ENCODE measurements at regions not wholly inside any gene's neighbourhood (a gene's known extent, or its start where the extent isn't known, plus 50 kb on each side); places are given as distances from the start of the nearest gene placed in this dataset.

- TF ChIP-seq, protein P1, sequence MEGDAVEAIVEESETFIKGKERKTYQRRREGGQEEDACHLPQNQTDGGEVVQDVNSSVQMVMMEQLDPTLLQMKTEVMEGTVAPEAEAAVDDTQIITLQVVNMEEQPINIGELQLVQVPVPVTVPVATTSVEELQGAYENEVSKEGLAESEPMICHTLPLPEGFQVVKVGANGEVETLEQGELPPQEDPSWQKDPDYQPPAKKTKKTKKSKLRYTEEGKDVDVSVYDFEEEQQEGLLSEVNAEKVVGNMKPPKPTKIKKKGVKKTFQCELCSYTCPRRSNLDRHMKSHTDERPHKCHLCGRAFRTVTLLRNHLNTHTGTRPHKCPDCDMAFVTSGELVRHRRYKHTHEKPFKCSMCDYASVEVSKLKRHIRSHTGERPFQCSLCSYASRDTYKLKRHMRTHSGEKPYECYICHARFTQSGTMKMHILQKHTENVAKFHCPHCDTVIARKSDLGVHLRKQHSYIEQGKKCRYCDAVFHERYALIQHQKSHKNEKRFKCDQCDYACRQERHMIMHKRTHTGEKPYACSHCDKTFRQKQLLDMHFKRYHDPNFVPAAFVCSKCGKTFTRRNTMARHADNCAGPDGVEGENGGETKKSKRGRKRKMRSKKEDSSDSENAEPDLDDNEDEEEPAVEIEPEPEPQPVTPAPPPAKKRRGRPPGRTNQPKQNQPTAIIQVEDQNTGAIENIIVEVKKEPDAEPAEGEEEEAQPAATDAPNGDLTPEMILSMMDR (conservative IDR thresholded peaks at IDR 0.05), result no peak
- TF ChIP-seq EZH2 (IDR thresholded peaks at IDR 0.05; ENCODE audit: low read depth), result no peak
Observed at GRCh38 chr13:106789911-106790310, 222.0 kb upstream of the ARGLU1 start.
